22Rv1 (cell line): ENCODE measurements at regions not wholly inside any gene's neighbourhood (a gene's known extent, or its start where the extent isn't known, plus 50 kb on each side); places are given as distances from the start of the nearest gene placed in this dataset.

Experiments used
- CTCF ChIP-seq: fragments of 450-650 bp; IDR thresholded peaks from 2 replicates; pipeline ENCODE4 v1.5.1; 2017; ENCODE audit warnings: mild to moderate bottlenecking
- ZFX ChIP-seq: fragments of 450-650 bp; IDR thresholded peaks from 2 replicates; pipeline ENCODE4 v1.6.1; 2017; ENCODE audit warnings: antibody characterized with exemption, borderline replicate concordance

GRCh38 chr16:27722207-27722606 lies 172.3 kb downstream of the KATNIP start:
- no peak for TF ChIP-seq CTCF
- TF ChIP-seq ZFX: no peak
